IPS DF 4.7 (cell line): ENCODE measurements at regions not wholly inside any gene's neighbourhood (a gene's known extent, or its start where the extent isn't known, plus 50 kb on each side); places are given as distances from the start of the nearest gene placed in this dataset.

Source experiments
- DNase-seq: peaks from one replicate; pipeline ENCODE4 v3.0.0-alpha.2; 2013; ENCODE audit warnings: low spot score; ENCODE audit errors: extremely low read depth

DNA sequence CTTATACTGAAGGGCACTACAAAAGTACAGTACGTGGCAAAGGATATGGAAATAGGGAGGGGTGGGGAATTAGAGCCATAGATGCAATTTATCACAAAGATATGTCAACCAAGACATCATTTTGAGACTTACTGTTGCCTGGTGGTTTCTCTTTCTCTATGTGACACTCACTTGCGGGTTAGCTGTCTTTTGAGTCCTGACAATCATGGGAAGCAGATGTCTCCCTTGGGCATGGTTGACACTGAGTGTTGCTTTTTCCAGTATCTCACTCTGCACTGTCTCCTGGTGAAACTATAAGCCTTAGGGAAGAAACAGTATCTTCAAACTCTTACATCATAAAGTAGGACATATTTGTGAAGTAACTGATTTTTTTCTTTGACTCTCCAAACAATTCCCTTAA is 383.5 kb upstream of the LCORL start:
- DNase-seq = no peak

DNA sequence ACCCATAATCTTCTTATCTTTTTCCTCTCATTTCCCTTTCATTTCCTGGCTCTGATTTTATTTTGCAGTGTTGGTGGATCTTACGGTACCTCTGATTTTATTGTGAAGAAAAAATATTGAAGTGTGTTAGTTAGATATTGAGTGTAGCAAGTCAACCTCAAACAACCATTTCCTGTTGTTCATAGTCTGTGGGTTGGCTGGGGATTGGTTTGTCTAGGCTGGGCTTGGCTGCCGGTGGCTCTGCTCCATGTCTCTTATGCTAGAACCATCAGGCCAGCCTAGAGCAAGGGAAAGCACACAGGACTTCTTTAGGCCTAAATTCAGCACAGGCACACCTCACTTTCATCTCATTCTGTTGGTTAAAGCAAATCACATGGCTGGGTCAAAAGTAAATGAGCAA is 383.1 kb upstream of the LCORL start:
- DNase-seq = no peak

DNA sequence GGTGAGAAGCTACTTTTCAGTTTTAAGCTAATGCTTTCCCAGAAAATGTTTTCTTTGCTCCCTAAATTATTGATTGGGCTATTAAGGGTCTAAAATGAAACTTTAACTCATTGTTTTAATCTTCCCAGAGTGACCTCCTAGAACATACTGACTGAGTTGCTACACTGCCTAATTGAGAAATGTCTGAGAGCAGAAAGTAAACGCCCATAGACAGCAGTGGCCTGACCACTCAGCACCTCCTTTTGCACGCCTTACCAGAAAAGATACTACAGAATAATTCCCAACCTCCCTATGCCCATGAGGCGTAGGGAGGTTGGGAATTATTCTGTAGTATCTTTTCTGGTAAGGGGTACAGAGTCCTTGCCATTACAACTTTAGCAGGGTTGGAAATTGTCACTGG is 381.8 kb upstream of the LCORL start:
- no peak for DNase-seq

DNA sequence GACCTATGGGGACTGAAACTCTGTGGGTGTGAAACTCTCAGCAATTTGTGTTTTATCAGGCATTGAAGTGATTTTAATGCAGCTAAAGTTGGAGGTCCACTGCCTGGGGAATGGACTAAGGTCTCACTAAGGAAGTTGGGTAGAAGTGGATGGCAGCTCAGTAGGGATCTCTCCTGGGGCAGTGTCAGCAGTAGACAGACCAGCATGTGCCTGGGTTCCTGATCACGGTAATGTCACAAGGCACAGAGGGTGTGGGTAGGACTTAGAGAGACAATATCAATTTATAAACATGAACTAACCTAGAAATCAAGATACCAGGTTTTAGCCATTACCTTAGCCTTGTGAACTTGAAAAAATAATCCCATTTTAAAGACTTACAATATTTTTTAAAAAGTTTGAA is 380.3 kb upstream of the LCORL start:
- no peak for DNase-seq

DNA sequence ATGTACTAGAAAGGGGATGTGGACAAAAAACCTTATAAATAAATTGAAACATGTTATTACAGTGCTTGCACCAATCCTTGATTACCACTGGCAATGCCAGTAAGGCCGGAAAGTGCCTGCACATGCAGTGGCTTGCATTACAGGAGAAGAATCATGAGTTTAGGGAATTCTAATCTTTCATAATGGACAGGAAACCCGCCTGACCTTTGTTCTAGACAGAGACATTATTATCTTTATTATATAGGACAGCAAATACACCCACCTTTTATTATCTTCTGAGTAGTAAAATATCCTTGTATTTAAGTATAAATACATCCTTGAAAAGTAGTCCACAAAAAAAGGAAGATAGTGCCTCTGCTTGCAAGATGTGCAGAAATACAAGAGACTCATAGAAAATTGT is 379.9 kb upstream of the LCORL start:
- DNase-seq = no peak

DNA sequence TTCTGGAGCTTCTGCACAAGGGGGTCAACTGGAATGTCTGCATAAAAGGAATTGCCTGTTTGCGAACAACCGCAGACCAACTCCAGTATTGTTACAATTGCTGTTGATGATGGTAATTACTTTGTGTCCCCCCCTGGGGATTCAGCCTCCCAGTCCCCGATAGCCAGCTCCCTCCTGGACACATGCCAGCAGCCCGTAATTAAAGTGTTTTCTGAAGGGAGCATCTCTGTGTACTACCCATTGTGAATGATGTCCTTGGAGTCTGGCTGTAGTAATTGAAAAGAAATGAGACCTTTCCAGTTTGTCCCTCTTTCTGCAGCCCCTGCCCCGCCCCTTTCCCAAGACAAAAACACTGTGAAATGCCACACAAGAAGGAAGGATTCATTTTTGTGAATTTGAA is 377.1 kb upstream of the LCORL start:
- no peak for DNase-seq

DNA sequence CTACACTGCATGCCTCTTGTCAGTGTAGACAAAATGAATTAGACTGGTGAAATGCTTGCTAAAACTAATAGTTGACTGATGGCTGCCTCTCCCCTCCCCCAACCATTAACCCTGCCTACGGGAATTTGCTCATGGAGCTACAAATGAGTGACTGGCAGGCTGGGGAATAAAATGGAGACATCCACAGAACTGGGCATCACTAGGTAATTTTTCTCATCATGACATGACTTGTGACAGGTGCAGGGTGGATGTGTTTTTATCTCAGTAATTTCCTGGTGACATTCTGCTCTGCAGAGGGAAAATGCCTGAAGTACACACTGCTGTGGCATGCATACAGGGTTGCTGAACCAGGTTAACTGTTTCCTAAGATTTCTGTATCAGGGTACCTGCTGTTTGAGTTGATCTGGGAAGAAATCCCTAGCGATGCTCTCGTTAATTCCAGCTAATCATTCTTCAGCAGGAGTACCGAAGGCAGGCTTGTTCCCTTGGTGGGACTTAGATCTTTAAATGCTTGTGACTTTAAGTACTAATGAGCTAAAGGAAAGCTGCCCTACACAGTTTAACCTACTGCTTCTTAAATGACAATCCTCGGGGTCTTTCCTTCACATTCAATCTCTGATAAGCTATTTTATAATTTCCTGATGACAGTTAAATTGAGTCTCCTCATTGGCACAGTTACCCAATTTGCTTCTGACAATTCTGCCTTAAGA is 376.3 kb upstream of the LCORL start:
- no peak for DNase-seq

DNA sequence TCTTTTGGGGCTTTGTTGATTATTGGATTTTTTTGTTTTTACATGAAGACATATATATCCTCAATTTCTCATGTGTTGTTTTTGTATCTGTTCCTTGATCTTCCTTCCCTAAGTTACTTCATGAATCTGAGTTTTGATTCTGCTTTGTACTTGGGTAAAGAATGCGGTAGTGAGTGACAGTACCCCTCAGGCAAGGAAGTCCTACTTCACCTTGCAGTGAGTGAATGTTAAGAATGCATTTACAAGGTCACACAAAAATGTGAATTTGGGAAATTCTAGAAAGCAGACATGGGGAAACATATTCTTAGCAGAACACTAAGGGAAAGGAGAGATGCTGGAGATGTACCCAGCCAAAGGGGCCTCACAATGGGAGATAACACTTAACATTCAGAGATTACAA is 373.1 kb upstream of the LCORL start:
- DNase-seq = no peak

DNA sequence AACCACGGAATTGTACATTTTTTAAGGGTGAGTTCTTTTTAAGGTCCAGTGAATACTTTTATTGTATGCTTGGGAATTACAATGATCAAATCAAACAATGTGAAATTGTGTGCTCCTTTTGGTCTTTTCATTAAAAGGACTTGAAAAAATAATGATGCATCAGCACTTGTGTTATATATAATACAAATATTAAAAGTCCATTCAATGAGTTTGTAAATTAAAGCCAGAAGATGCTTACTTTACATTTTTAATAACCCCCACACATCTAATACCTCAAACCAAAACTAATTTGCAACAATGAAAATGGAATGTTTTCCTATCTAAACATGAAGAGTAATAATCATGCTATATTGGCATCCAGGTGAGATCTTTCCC is 369.8 kb upstream of the LCORL start:
- no peak for DNase-seq

DNA sequence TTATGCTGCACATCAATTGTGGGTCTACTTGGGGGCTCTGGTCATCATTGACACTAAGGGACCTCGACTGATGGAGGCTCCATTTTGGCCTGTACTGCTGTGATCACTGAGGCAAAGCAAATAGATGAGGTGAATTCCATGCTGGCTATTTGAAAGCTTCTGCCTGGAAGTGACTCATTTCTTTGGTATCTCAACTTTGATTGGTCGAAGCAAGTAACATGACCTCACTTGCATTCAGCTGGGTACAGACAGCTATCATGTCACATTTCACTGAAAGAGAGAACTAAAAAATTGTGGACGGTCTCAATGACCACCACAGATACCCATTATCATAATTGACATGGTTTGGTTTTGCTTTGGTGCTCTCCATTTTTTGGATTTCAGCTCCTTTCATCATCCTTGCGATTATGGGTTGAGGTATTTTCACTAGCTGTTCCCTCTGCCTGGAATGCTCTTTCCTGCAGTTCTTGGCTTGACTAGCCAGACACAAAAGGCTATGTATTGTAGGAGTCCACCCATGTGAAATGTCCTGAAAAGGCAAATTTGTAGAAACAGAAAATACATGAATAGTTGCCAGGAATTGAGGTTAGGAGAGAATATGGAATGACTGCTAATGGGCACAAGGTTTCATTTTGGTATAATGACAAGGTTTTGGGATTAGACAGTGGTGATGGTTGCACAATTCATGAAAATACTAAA is 369.2 kb upstream of the LCORL start:
- peak; percentile 28 for DNase-seq

DNA sequence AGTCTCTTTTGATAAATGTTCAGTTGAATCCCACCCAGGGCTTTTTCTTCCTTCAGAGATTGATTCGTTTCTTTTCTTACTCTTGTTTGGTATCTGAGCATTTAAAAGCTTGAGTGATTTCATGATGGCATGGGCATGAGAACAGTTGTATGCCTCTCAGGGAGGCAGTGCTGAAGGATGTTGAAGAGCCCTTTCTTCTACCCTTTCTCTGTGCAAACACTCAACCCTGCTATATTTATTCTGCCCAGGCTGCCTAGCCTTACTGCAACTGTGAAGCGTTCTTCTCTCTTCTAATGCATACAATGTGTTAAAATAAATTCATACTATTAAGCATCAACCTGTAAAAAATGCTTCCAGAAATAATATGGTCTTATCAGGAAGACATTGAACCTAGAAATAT is 367.6 kb upstream of the LCORL start:
- DNase-seq = no peak

DNA sequence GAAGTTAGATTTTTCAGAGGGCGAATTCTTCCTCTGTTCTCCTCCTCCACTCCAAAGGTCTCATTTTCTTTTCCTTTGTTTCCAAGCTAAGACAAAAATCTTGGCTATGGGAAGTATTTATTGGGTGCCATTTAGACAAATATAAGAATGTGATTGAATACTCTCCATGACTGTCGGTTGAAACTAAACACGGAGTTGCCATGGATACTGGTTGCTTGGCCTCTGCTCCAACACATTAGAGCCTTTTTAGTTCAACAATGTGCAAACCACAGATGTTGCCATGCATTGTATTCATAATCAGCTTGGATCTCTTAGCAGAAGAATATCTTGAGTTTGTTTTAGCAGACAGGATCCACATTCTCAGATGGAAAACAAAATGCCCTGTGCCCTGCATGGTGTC is 366.5 kb upstream of the LCORL start:
- no peak for DNase-seq

DNA sequence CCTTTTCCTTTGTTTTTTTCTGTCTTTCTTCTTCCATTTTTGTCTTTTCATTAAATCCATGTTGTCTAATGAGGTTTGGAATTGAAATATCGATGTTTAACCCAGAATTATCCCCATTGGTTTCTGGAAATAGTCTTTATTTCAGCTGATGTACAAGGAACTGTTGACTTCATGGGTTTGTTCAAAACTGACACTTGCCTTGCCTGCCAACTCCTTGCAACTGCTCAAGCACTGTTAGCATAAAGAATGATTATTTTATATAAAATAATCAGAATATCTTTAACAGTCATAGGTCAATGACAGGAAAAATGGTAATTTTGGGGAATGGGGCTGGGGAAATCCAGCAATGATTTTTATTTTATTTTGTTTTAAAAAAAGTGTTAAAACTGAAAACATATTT is 359.6 kb upstream of the LCORL start:
- DNase-seq = no peak

DNA sequence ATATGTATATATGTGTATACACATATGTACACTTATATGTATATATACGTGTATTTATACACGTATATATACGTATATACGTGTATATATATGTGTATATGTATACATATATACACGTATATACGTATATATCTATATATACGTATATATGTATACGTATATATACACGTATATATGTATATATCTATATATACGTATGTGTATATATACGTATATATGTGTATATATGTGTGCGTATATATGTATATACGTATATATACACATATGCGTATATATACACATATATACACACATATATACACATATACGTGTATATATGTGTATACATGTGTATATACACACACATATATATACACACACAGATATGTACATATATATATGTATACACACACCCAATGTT is 348.0 kb upstream of the LCORL start:
- no peak for DNase-seq

DNA sequence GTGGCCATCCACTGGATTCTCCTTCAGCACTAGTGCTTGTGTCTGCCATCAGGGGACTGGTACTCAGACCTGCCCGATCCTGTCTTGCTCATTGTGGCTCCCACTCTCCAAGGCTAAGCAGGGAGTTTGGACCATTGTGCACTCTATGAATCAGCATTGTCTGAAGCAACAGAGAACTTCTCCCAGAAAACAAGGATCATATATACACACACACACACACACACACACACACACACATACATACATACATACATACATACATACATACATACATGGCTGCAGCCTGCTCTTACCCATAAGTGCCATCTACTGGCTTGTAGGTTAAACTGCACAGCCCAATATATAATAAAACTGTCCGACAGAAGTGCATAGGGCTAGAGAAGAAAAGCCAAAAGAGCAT is 345.3 kb upstream of the LCORL start:
- no peak for DNase-seq

DNA sequence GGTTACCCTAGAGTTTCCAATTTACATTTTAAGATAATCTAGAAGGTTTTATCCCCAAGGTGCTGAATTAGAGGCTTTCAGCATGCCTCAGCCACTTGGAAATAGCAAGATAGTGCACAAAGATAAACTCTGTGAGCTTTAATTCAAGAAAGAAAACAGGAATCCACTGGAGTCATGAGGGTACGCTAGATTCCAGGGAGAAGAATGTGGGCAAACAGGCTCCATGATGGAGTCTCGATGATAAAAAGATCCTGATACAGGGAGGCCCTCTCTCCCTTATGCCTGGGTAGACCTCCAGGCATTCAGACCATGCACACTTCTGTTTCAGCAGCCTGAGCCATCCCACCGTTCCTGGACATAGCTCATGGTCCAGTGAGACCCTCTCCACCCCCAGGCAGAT is 344.6 kb upstream of the LCORL start:
- no peak for DNase-seq

DNA sequence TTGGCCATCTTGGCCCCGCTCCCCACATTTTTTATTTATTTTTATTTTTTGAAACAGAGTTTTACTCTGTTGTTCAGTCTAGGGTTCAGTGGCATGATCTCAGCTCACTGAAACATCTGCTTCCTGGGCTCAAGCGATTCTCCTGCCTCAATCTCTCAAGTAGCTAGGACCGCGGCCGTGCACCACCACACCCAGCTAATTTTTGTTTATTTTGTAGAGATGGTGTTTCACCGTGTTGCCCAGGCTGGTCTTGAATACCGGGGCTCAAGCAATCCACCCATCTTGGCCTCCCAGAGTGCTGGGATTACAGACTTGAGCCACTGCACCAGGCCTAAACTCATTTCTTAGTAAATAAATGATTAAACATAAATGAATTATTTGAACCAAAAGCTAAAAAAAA is 322.0 kb upstream of the LCORL start:
- no peak for DNase-seq

DNA sequence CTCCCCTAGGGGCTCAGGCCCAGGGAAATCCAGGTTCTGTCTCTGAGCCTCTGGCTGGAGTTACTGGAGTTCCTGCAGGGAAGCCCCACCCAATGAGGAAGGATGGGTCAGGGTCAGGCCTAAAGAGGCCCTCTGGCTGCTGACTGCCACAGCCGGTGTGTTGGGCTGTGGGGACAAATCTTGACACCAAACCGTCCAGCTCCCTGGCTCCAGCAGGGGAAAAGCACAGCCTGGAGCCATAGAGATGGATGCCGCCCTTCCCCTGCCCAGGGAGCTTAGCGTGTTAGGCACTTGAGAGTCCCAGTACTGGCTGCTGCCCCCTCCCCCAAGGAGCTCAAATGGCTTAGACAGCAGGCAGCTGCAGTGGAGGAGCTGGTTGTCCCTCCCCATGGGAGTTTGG is 321.3 kb upstream of the LCORL start:
- no peak for DNase-seq

DNA sequence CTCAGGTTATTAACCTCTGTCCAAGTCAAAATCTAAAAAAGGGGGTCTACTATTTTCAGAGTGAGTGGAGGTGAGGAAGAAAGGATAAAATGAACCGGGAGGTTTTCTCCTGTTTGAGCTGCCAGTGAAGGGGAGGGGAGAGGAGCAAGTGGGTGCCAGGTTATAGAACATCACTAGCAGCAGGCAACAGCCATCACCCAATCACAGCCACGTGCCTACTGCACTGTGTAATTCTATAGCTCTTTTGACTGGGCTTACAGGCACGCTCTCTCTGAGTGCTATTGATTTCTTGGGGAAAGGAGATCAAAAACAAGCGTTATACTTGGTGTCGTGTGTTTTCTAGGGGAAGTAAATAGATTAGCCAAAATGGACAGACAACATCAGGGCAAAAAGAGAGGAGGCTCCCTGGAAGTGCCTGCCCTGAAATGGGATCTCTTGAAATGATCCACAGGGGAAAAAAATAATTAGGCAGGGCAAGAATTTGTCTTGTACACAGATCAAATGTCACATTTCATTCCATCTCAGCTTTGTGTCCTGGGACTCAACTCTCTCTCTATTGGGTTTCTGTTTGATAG is 300.5 kb upstream of the LCORL start:
- DNase-seq = no peak

DNA sequence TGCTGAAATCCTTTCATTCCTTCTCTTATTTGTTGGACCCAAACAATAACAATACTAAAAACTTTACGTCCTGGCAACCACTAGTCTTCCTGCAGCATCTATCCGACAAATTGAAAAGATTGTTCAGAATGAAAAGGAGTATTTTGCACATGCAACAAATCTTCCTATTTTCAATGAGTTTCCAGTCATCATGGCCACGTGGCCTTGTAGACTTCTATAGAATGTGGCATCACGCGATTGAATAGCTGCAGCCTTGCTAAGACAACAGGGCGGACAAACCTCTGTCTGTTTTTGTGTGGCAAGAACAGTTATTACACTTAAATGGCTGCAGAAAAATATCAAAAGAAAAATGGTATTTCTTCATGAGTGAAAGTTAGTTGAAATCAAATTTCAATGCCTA is 297.9 kb upstream of the LCORL start:
- DNase-seq = no peak

DNA sequence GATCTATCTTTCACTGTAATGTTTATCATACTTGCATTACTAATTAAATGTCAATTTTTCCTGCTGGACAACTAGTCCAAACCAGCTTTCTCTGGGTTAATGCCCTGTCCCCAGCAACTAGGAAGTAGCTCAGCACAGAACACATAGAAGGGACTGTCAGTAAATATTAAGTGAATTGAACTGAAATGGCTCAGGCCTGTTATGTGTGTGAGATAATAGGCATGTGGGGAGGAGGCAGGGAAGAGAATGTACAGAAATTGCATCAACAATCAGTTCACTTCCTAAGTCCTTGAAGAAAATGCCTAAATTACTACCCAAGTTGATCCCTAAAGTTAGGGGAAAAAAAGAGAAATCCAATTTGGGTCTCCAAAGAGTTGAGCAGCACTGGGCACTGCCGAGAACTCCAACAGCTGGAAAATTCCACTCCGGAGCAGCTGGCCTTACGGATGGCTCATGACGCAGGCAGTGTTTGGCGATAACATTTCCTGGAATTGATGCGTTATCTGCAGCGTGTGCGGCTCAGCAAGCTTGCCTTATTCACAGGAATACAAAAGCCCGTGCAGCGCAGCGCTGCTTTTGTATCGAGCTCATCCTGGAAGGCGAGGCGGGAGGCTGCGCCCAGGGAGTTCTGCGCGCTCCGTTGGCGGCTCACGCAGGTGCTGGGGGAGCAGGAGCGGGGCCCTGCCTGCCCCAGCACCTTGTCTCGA is 297.3 kb upstream of the LCORL start:
- no peak for DNase-seq

DNA sequence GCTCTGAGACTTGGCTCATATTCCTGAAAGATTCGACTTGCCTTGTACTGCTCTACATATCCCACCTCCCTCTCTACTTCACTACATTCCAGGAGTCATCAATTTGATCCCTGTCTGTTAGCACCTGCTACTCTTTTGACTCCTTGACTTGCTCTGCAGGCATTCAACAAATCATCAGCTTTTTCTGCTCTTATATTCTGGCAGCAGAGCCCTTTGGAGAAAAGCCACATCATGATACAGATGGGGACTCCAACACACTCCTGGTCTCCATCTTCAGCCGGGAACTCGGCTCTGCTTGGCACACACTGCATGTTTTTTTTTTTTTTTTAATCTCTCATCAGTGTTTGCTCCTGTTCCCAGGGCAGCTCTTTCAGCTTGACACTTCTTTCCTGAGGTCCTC is 293.2 kb upstream of the LCORL start:
- no peak for DNase-seq

DNA sequence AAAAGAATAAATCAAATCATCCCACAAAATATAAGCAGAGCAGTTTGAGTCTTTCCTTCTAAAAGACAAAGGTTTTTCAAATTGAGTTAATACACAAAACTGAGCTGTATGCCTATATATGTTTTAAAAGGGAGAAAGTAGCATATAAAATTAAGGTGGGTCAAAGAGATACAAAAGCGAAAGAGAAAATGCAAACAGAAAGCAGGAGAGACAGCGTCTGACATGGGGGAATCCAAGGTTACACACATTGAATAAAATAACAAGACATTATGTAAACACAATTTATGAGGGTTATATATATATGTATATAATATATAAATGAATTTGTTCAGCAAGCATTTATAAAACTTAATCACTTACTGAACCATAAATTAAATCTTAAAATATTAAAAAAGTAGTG is 276.1 kb upstream of the LCORL start:
- DNase-seq = no peak
